Caco-2 (cell line): ENCODE measurements at regions not wholly inside any gene's neighbourhood (a gene's known extent, or its start where the extent isn't known, plus 50 kb on each side); places are given as distances from the start of the nearest gene placed in this dataset.

ENCODE experiments used
- BruUV-seq: library from RNA; stranded (reverse); fragments of 400-500 nt; replicated peaks from 2 replicates; lab custom pipeline; 2021; lab: Mats Ljungman, UMichigan
- CTCF ChIA-PET: fragments of 300-600 bp; sonication (Branson Sonifier 250); formaldehyde crosslinking; loops from one replicate; lab custom pipeline; 2022; ENCODE audit warnings: antibody characterized with exemption; lab: Charles Lee
- POLR2A ChIA-PET: fragments of 300-600 bp; sonication (Branson Sonifier 250); formaldehyde crosslinking; loops from one replicate; lab custom pipeline; 2022; ENCODE audit warnings: antibody characterized with exemption; lab: Charles Lee
- DNase-seq, 2 experiments: peaks; one replicate each; pipeline versions ENCODE4 v3.0.0 to v3.0.0-alpha.2; 2020 to 2022
- H3K27me3 ChIP-seq: replicated peaks from 2 replicates; pipeline ENCODE4 v1.6.0; 2011; ENCODE audit warnings: low read length; ENCODE audit not compliant: control insufficient read depth, insufficient read depth
- H3K36me3 ChIP-seq: 2 replicates; pipeline ENCODE4 v1.5.1; 2011; ENCODE audit warnings: low read length; ENCODE audit not compliant: control insufficient read depth, insufficient read depth
- H3K4me1 ChIP-seq: fragments of 250-450 bp; sonication (Bioruptor Pico); 2 replicates; pipeline ENCODE4 v1.5.1; 2020; ENCODE audit warnings: mild to moderate bottlenecking
- H3K4me3 ChIP-seq: 2 replicates; pipeline ENCODE4 v1.5.1; 2011; ENCODE audit warnings: low read depth, mild to moderate bottlenecking, control low read depth, low read length
- H3K9me3 ChIP-seq: fragments of 250-450 bp; sonication (Bioruptor Pico); 2 replicates; pipeline ENCODE4 v1.5.1; 2020; ENCODE audit warnings: mild to moderate bottlenecking, moderate library complexity
- H3K27ac Mint-ChIP-seq: one replicate; pipeline ENCODE4 v1.8.0; 2022; ENCODE audit warnings: mixed read lengths; ENCODE audit not compliant: unreplicated experiment
- H3K27me3 Mint-ChIP-seq: one replicate; pipeline ENCODE4 v1.8.0; 2022; ENCODE audit warnings: mixed read lengths; ENCODE audit not compliant: insufficient read depth, unreplicated experiment
- H3K36me3 Mint-ChIP-seq: one replicate; pipeline ENCODE4 v1.8.0; 2022; ENCODE audit warnings: mild to moderate bottlenecking, mixed read lengths; ENCODE audit not compliant: insufficient read depth, unreplicated experiment
- H3K4me1 Mint-ChIP-seq: one replicate; pipeline ENCODE4 v1.8.0; 2022; ENCODE audit warnings: low read depth, mixed read lengths; ENCODE audit not compliant: unreplicated experiment
- H3K4me3 Mint-ChIP-seq: one replicate; pipeline ENCODE4 v1.8.0; 2022; ENCODE audit warnings: mild to moderate bottlenecking, moderate library complexity, mixed read lengths; ENCODE audit not compliant: unreplicated experiment
- H3K9me3 Mint-ChIP-seq: one replicate; pipeline ENCODE4 v1.8.0; 2022; ENCODE audit warnings: mixed read lengths; ENCODE audit not compliant: unreplicated experiment
- intact Hi-C: fragments of 100-400 bp; cut with micrococcal nuclease; formaldehyde crosslinking; loops from one replicate; pipeline ENCODE4 v1.10.0; 2022; ENCODE audit not compliant: unreplicated experiment
- TF ChIP-seq, protein P1 (sequence below), 2 experiments: fragments of 200-600 bp in 1 of 2; IDR thresholded peaks; 1 replicate in 1 of 2; 2 replicates in 1 of 2; pipeline versions ENCODE4 v1.5.1 to v1.8.0; 2011 to 2022; ENCODE audit warnings: antibody characterized with exemption in 1 of 2, control low read depth in 1 of 2, inconsistent platforms in 1 of 2, low read depth in 1 of 2, low read length in 1 of 2, mild to moderate bottlenecking in 1 of 2, moderate library complexity in 1 of 2; ENCODE audit not compliant: insufficient read depth in 1 of 2, severe bottlenecking in 1 of 2, unreplicated experiment in 1 of 2

- H3K4me1 Mint-ChIP-seq: no peaks in the 10 kb centered on the region
- no peaks in the 10 kb centered on the region for H3K36me3 ChIP-seq
- no peaks in the 10 kb centered on the region; the same call in 1 of the 2 replicates for H3K27me3 ChIP-seq
- no peak overlapping the region for H3K27ac Mint-ChIP-seq
- TF ChIP-seq, protein P1, sequence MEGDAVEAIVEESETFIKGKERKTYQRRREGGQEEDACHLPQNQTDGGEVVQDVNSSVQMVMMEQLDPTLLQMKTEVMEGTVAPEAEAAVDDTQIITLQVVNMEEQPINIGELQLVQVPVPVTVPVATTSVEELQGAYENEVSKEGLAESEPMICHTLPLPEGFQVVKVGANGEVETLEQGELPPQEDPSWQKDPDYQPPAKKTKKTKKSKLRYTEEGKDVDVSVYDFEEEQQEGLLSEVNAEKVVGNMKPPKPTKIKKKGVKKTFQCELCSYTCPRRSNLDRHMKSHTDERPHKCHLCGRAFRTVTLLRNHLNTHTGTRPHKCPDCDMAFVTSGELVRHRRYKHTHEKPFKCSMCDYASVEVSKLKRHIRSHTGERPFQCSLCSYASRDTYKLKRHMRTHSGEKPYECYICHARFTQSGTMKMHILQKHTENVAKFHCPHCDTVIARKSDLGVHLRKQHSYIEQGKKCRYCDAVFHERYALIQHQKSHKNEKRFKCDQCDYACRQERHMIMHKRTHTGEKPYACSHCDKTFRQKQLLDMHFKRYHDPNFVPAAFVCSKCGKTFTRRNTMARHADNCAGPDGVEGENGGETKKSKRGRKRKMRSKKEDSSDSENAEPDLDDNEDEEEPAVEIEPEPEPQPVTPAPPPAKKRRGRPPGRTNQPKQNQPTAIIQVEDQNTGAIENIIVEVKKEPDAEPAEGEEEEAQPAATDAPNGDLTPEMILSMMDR (IDR thresholded peaks at IDR 0.05; ENCODE audit: insufficient read depth in 1 of 2, low read depth in 1 of 2, low read length in 1 of 2, severe bottlenecking in 1 of 2, unreplicated experiment in 1 of 2): no peak
- no peaks in the 10 kb centered on the region for H3K27me3 Mint-ChIP-seq
- H3K9me3 Mint-ChIP-seq: no peaks in the 10 kb centered on the region
- no peak overlapping the region for H3K4me3 Mint-ChIP-seq
- no peak for DNase-seq
- ChIA-PET POLR2A (no interaction called here), CTCF (no interaction called here)
- H3K36me3 Mint-ChIP-seq: no peaks in the 10 kb centered on the region
- H3K4me1 ChIP-seq: no peaks in the 10 kb centered on the region
- H3K4me3 ChIP-seq: no peak overlapping the region
- no TSS peak for BruUV-seq
- intact Hi-C loops: no loop called here
- no peaks in the 10 kb centered on the region for H3K9me3 ChIP-seq
Measured at GRCh38 chr13:74476788-74477187, 342.6 kb upstream of the KLF12 start.

- ChIA-PET POLR2A (no interaction called here), CTCF (no interaction called here)
- H3K36me3 Mint-ChIP-seq: no peaks in the 10 kb centered on the region
- H3K4me3 Mint-ChIP-seq: no peak overlapping the region
- Histone ChIP-seq H3K4me3 (no peak overlapping the region), H3K27me3 (no peaks in the 10 kb centered on the region; the same call in 1 of the 2 replicates), H3K36me3 (no peaks in the 10 kb centered on the region), H3K4me1 (no peaks in the 10 kb centered on the region), H3K9me3 (no peaks in the 10 kb centered on the region)
- H3K4me1 Mint-ChIP-seq: no peaks in the 10 kb centered on the region
- H3K9me3 Mint-ChIP-seq: no peaks in the 10 kb centered on the region
- no peak overlapping the region for H3K27ac Mint-ChIP-seq
- no peaks in the 10 kb centered on the region for H3K27me3 Mint-ChIP-seq
- TF ChIP-seq, protein P1 (IDR thresholded peaks at IDR 0.05; ENCODE audit: insufficient read depth in 1 of 2, low read depth in 1 of 2, low read length in 1 of 2, severe bottlenecking in 1 of 2, unreplicated experiment in 1 of 2): no peak
- no TSS peak for BruUV-seq
- intact Hi-C loops: no loop called here
- DNase-seq: no peak
Measured at GRCh38 chr13:74476365-74476764, 342.2 kb upstream of the KLF12 start.

DNA sequence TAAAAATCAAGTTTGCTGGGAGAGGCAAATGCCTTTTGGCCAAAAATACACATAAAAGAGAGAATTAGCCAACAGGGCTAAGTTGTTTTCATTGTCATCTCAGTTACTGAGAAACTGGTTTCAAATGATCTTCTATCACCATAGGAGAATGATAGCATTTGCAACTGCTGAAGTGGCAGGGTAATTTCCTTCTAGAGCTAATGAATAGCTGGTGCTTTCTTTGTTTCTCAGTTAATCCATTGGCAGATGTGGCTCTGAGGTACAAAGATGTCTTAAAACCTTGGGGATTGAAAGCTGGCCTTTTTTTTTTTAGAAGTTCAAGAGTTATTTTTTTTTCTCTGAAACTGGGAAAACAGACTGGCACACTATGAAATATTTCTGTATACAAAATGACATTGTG, 332.7 kb upstream of the KLF12 start:
- Mint-ChIP-seq H3K4me1 (no peaks in the 10 kb centered on the region), H3K27me3 (peaks cover 24% of the 10 kb centered on the region), H3K36me3 (no peaks in the 10 kb centered on the region), H3K4me3 (no peak overlapping the region), H3K27ac (no peak overlapping the region), H3K9me3 (no peaks in the 10 kb centered on the region)
- intact Hi-C loops: no loop called here
- CTCF ChIA-PET: no interaction called here
- DNase-seq: no peak
- Histone ChIP-seq H3K36me3 (no peaks in the 10 kb centered on the region), H3K4me1 (no peaks in the 10 kb centered on the region), H3K9me3 (no peaks in the 10 kb centered on the region), H3K27me3 (no peaks in the 10 kb centered on the region; the same call in none of the 2 replicates), H3K4me3 (no peak overlapping the region)
- POLR2A ChIA-PET: no interaction called here
- no TSS peak for BruUV-seq
- TF ChIP-seq, protein P1 (IDR thresholded peaks at IDR 0.05; ENCODE audit: insufficient read depth in 1 of 2, low read depth in 1 of 2, low read length in 1 of 2, severe bottlenecking in 1 of 2, unreplicated experiment in 1 of 2): no peak
